Esophagus muscularis mucosa (tissue), 4 donors: ENCODE measurements at regions not wholly inside any gene's neighbourhood (a gene's known extent, or its start where the extent isn't known, plus 50 kb on each side); places are given as distances from the start of the nearest gene placed in this dataset.

Experiments
- EP300 ChIP-seq: sonication (generic); formaldehyde crosslinking; IDR thresholded peaks from one replicate; pipeline ENCODE4 v1.6.1; 2017; ENCODE audit warnings: antibody characterized with exemption
- POLR2AphosphoS5 ChIP-seq, 2 donors: sonication (generic); formaldehyde crosslinking; IDR thresholded peaks; one replicate each; pipeline ENCODE4 v1.6.1; 2017; ENCODE audit warnings: antibody characterized with exemption in 2 of 2
- TF ChIP-seq, protein P1 (sequence below), 3 experiments: fragments of 200-600 bp in 2 of 3; fragments of 450-650 bp in 1 of 3; sonication (generic) in 2 of 3; IDR thresholded peaks; one replicate each; pipeline ENCODE4 v1.5.1; 2017 to 2019; ENCODE audit warnings: antibody characterized with exemption in 3 of 3, mild to moderate bottlenecking in 2 of 3, moderate library complexity in 1 of 3

DNA sequence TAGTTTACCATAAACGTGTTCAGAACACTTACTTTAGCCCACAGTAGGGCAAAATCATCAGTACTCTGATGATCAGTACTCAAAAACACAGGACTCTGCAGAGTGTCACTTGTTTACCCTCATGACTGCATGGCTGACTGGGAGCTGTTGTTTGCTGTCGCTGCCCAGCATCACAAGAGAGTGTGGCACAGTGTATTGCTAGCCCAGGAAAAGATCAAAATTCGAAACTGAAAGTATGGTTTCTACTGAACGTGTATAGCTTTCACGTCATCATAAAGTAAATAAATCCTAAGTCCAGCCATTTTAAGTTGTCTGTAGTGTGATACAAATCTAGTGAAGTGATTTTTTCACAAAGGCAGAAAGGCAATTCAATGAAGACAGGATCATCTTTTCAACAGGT lies 184.6 kb downstream of the RAMP3 start:
- TF ChIP-seq, protein P1, sequence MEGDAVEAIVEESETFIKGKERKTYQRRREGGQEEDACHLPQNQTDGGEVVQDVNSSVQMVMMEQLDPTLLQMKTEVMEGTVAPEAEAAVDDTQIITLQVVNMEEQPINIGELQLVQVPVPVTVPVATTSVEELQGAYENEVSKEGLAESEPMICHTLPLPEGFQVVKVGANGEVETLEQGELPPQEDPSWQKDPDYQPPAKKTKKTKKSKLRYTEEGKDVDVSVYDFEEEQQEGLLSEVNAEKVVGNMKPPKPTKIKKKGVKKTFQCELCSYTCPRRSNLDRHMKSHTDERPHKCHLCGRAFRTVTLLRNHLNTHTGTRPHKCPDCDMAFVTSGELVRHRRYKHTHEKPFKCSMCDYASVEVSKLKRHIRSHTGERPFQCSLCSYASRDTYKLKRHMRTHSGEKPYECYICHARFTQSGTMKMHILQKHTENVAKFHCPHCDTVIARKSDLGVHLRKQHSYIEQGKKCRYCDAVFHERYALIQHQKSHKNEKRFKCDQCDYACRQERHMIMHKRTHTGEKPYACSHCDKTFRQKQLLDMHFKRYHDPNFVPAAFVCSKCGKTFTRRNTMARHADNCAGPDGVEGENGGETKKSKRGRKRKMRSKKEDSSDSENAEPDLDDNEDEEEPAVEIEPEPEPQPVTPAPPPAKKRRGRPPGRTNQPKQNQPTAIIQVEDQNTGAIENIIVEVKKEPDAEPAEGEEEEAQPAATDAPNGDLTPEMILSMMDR (IDR thresholded peaks at IDR 0.05), result no peak
- TF ChIP-seq POLR2AphosphoS5 (IDR thresholded peaks at IDR 0.05) (no peak), EP300 (no peak)
